ENCODE measurements at regions not wholly inside any gene's neighbourhood (a gene's known extent, or its start where the extent isn't known, plus 50 kb on each side); places are given as distances from the start of the nearest gene placed in this dataset.

- TF ChIP-seq CTCF (IDR thresholded peaks at IDR 0.05; ENCODE audit: borderline replicate concordance, extremely low read depth, low read length, poor library complexity, severe bottlenecking) (no peak), EZH2 (IDR thresholded peaks at IDR 0.05; ENCODE audit: borderline replicate concordance, low read depth, low read length, severe bottlenecking) (no peak)
Measured at GRCh38 chr15:95875121-95875643, 455.3 kb upstream of the NR2F2 start.
